Heart left ventricle (tissue), 16 donors: ENCODE measurements at regions not wholly inside any gene's neighbourhood (a gene's known extent, or its start where the extent isn't known, plus 50 kb on each side); places are given as distances from the start of the nearest gene placed in this dataset.

Source experiments
- ATAC-seq, 4 donors: fragments of 200-7000 bp; cut with Tn5 transposase; one replicate each; pipeline ENCODE4 v1.9.1; 2020 to 2022; ENCODE audit warnings: moderate library complexity in 4 of 4, mild to moderate bottlenecking in 3 of 4, moderate number of reproducible peaks in 1 of 4
- DNase-seq, 5 donors: peaks; one replicate each; pipeline ENCODE4 v3.0.0-alpha.2; 2020
- H3K27ac ChIP-seq, 12 donors: fragments of 200-600 bp; sonication (generic) in 4 of 12; one replicate each; pipeline versions ENCODE4 v1.5.0 to v1.8.0; 2016 to 2022; ENCODE audit warnings: mild to moderate bottlenecking in 2 of 12
- H3K27me3 ChIP-seq, 9 donors: fragments of 200-600 bp; sonication (generic) in 2 of 9; one replicate each; pipeline versions ENCODE4 v1.5.1 to v1.8.0; 2016 to 2022; ENCODE audit warnings: mild to moderate bottlenecking in 3 of 9
- H3K36me3 ChIP-seq, 9 donors: fragments of 200-600 bp; sonication (generic) in 2 of 9; one replicate each; pipeline versions ENCODE4 v1.5.0 to v1.8.0; 2018 to 2022; ENCODE audit warnings: mild to moderate bottlenecking in 2 of 9
- H3K4me1 ChIP-seq, 12 donors: fragments of 200-600 bp; sonication (generic) in 4 of 12; one replicate each; pipeline versions ENCODE4 v1.5.0 to v1.8.0; 2016 to 2022; ENCODE audit warnings: mild to moderate bottlenecking in 3 of 12
- H3K4me3 ChIP-seq, 12 donors: fragments of 200-600 bp; sonication (generic) in 4 of 12; one replicate each; pipeline versions ENCODE4 v1.5.0 to v1.8.0; 2017 to 2022; ENCODE audit warnings: mild to moderate bottlenecking in 9 of 12, moderate library complexity in 4 of 12
- H3K9me3 ChIP-seq, 12 donors: fragments of 200-600 bp; sonication (generic) in 4 of 12; one replicate each; pipeline versions ENCODE4 v1.5.0 to v1.8.0; 2016 to 2022; ENCODE audit warnings: mild to moderate bottlenecking in 1 of 12
- CTCF ChIP-seq, 12 donors: fragments of 200-600 bp; sonication (generic) in 4 of 12; IDR thresholded peaks; one replicate each; pipeline versions ENCODE4 v1.5.0 to v1.8.0; 2018 to 2022; ENCODE audit warnings: antibody characterized with exemption in 12 of 12, mild to moderate bottlenecking in 5 of 12
- POLR2A ChIP-seq, 2 donors: fragments of 450-650 bp; IDR thresholded peaks; one replicate each; pipeline ENCODE4 v1.6.1; 2017; ENCODE audit warnings: antibody characterized with exemption in 2 of 2, mild to moderate bottlenecking in 2 of 2, moderate library complexity in 2 of 2
- whole genome bisulfite sequencing, 4 donors: extraction: QIAGEN DNeasy Blood & Tissue Kit in 2 of 4; methylation state at CpG; one replicate each; pipeline versions ENCODE4 v1.1.5 to v1.1.7; 2013 to 2018; 5-methylcytosine and 5-hydroxymethylcytosine counted together
- intact Hi-C, 10 donors: fragments of 100-400 bp; cut with DNase I; formaldehyde crosslinking; loops; one replicate each; pipeline versions ENCODE4 v1.11.1 to v1.14.2; 2022
- donor health status: ischemic (EF 13 %, LVEDD 7.1; RV severe dilation, severe dysfunction).
- donor health status: healthy with polysubstance abuse.
- donor health status: DM: no; HTN: yes; CAD: no.
- donor health status: DM: no; HTN: no; CAD: no.
- donor health status: ischemic (EF 25% LVEDD 6.9; RV normal size, moderate dysfunction).
- donor health status: ischemic (EF 25% LVEDD 5.7; RV mildly dilated, moderate dysfunction).
- donor health status: healthy.
- donor health status: DM: yes; HTN: yes; CAD: no.
- donor health status: ischemic (EF 35%, LVEDD 5.7; RV mildly dilated, moderate dysfunction).
- donor health status: nonischemic (EF 11% LVEDD 7.7; RV severe dilation, severe dysfunction).
- donor health status: DM: yes; HTN: yes; CAD: no.
- donor health status: PGD.
- donor health status: ischemic (EF 29% LVEDD 5.4; RV normal size, mild dysfunction).
- donor health status: nonischemic (EF 23%, LVEDD 6.1; RV moderate dilation, normal function).

DNA sequence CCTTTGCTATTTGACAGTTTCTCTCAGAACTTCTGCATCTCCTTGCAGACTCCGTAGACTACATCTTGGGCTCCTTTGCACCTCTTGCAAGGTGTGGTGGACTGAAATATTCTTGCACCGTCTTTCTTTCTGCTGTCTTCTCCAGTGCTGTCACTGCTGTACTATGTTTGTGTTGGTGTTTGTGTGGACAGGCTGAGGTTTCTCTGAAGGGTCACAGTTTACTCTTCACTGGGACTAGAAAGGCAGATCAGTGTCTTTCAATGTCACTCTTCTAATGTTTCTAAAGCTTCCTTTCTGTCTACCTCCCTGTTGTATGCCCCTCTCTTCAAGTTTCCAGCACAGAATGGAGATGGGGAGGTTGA is 410.0 kb upstream of the CD180 start:
- Histone ChIP-seq H3K27ac (no peak overlapping the region), H3K9me3 (peaks cover 0 to 14% (median 0%) of the 10 kb centered on the region in 12 donors), H3K27me3 (no peaks in the 10 kb centered on the region), H3K36me3 (no peaks in the 10 kb centered on the region), H3K4me1 (no peaks in the 10 kb centered on the region), H3K4me3 (no peak overlapping the region)
- intact Hi-C loops = no loop called here
- 94 to 100% (median 97%) methylated on average over 2 of the region's 2 CpGs for WGBS, 4 donors
- no peak for ATAC-seq
- no peak for DNase-seq
- TF ChIP-seq CTCF (IDR thresholded peaks at IDR 0.05) = no peak
- TF ChIP-seq POLR2A (IDR thresholded peaks at IDR 0.05) = no peak

DNA sequence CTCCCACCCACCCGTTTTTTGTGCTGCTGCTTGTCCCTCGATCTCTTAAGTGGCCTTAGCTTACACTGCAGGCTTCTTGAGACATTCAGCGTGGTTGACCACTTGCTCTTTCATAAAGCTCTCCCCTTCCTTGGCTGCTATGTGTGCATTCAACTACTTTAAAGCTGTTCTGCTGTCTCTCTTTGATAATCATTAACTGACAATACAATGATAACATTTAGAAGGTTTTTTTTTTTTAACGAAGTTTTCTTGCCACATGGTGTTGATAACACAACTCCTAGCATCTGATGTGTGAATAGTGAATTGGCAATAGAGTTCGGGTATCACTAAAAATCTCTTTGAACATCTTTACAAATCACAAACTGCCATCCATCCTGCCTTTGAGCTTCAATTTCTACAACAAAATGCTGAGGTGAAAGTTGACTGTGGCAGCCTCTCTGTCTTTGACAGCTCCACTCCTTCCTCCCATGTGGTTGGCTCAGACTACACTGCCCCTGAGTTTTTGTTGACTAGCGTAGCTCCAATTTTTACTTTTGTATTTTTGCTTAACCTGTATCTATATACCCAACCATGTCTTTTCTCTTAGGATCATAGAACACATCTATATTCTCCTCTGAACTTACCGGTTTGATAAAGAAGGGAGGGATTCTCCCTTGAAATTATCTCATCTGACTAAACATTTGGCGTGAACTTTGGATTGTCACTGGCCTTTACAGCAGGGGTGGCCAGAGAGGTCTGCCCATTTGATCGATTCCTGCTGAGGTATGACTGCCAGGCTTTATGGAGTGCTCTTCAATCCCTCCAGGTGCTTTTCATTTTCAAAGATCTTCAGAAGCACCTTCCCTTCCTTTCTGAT is 409.4 kb upstream of the CD180 start:
- 79 to 85% (median 80%) methylated on average over 9 of the region's 9 CpGs for WGBS, 4 donors
- H3K4me1 ChIP-seq = no peaks in the 10 kb centered on the region
- TF ChIP-seq POLR2A (IDR thresholded peaks at IDR 0.05) (no peak), CTCF (IDR thresholded peaks at IDR 0.05) (no peak)

GRCh38 chr5:67591491-67591890 is 394.9 kb upstream of the CD180 start:
- DNase-seq = no peak
- H3K9me3 ChIP-seq = no peaks in the 10 kb centered on the region
- H3K4me3 ChIP-seq = no peak overlapping the region
- intact Hi-C loops = no loop called here
- no peaks in the 10 kb centered on the region for H3K27me3 ChIP-seq
- WGBS, 4 donors = 59 to 77% (median 65%) methylated on average over 3 of the region's 3 CpGs
- no peak overlapping the region for H3K27ac ChIP-seq
- no peak for TF ChIP-seq CTCF (IDR thresholded peaks at IDR 0.05)
- TF ChIP-seq POLR2A (IDR thresholded peaks at IDR 0.05) = no peak
- ATAC-seq = no peak
- H3K4me1 ChIP-seq = peaks cover 0 to 3% (median 0%) of the 10 kb centered on the region in 12 donors
- no peaks in the 10 kb centered on the region for H3K36me3 ChIP-seq

More for the DNA sequence above, 409.4 kb upstream of the CD180 start:
- H3K27ac ChIP-seq = no peak overlapping the region
- intact Hi-C loops = no loop called here
- ATAC-seq = no peak
- H3K9me3 ChIP-seq = peaks cover 0 to 19% (median 0%) of the 10 kb centered on the region in 12 donors
- DNase-seq = no peak
- H3K36me3 ChIP-seq = no peaks in the 10 kb centered on the region
- no peak overlapping the region for H3K4me3 ChIP-seq
- H3K27me3 ChIP-seq = no peaks in the 10 kb centered on the region

- TF ChIP-seq POLR2A (IDR thresholded peaks at IDR 0.05) = no peak
- no peak for TF ChIP-seq CTCF (IDR thresholded peaks at IDR 0.05)
- intact Hi-C loops = no loop called here
- no peaks in the 10 kb centered on the region for H3K27me3 ChIP-seq
- H3K36me3 ChIP-seq = no peaks in the 10 kb centered on the region
- DNase-seq = no peak
- H3K4me3 ChIP-seq = no peak overlapping the region
- WGBS, 4 donors = 62 to 92% (median 76%) methylated on average over 2 of the region's 2 CpGs
- peaks cover 0 to 11% (median 0%) of the 10 kb centered on the region in 12 donors for H3K9me3 ChIP-seq
- peaks cover 0 to 3% (median 0%) of the 10 kb centered on the region in 12 donors for H3K4me1 ChIP-seq
- no peak overlapping the region for H3K27ac ChIP-seq
- no peak for ATAC-seq
These were observed 391.8 kb upstream of the CD180 start for GRCh38 chr5:67588389-67588788.
